Fibroblast of skin of left quadriceps (primary cell): ENCODE measurements at regions not wholly inside any gene's neighbourhood (a gene's known extent, or its start where the extent isn't known, plus 50 kb on each side); places are given as distances from the start of the nearest gene placed in this dataset.

ENCODE experiments used
- DNase-seq, 2 experiments: peaks; one replicate each; pipeline ENCODE4 v3.0.0-alpha.2; 2013; ENCODE audit warnings: low read depth in 2 of 2

- no peak for DNase-seq
Observed at GRCh38 chr6:1515280-1515679, 94.4 kb upstream of the FOXC1 start.

DNA sequence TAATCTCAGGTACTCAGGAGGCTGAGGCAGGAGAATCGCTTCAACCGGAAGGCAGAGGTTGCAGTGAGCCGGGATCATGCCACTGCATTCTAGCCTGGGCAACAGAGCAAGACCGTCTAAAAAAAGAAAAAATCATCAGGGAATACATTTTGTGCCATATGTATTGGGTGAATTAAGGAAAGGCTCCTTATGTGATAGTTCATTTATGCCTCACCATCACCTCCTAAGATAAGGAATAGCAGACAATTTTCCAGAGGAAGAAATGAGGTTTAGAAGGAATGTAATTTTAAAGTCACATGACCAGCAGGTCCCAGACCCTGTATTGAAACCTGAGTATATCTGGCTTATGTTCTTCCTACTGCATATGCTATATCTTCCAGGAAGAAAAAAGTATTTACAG lies 93.9 kb upstream of the FOXC1 start:
- DNase-seq: no peak

GRCh38 chr6:1516742-1517520 lies 92.8 kb upstream of the FOXC1 start:
- no peak for DNase-seq

DNA sequence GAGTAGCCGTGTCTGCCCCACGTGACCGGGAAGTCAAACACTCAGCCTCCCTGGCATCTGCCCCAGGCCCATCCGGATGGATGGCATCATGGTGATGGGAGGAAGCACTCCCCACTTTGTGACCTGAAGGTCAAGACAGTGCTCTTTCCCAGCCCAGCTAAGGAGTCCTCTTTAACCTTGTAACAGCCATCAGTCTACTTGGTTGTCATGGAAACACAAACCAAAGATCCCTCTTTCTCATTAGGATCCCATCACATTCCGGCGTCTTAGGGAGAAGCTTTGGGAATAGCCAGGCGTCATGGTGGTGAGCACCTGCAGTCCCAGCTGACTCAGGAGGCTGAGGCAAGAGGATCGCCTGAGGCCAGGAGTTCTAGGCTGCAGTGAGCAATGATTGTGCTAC lies 90.9 kb upstream of the FOXC1 start:
- no peak for DNase-seq

DNA sequence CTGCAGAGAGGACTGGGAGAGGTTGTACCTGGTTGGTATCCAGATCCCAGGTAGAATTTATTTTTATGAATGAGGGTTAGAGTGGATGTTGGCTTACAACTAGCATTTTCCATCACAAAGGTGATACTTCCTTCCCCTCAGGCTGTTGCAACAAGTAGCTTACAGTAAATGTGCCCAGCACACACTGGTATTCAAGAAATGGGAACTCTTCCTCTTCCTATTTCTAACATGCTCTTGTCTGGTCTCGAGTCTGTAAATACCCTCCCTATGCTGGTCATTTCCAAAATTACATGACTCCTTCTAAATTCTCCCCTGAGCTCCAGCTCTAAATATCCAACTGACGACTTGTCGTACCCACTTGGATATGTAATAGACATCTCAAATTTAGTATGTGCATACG lies 90.1 kb upstream of the FOXC1 start:
- DNase-seq: no peak

DNA sequence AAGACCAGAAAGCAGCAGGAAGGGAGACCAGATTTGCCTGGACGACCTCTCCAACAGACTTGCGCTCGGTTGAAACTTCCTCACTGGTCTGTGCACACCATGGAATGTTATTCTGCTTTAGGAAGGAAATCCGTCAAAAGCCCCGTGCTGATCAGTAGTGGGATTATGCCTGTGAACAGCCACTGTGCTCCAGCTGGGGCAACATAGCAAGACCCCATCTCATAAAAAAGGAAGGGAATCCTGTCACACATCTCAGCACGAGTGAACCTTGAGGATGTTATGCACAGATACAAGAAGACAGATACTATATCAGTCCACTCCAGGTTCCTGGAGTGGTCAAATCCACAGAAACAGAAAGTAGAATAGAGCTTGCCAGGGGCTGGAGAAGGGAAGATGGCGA lies 86.9 kb upstream of the FOXC1 start:
- DNase-seq: no peak

DNA sequence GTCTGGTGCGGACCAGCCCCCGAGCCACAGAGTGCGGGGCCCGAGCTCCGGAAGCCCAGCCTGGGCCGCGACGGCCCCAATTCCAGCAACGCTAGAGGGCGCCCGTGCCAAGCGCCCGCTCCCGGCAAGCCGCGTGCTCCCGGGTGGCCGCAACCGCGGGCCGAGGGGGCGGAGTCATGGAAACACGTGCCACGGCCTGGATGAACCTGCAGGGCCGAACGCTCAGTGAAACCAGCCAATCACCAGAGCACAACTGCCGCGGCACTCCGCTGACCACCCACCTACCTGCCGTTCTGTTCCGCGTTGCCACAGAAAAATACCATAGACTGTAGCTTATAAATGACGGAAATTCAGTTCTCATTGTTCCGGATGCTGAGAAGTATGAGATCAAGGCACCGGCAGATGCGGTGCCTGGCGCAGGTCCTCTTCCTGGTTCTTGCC lies 85.7 kb upstream of the FOXC1 start:
- DNase-seq: peak; percentile 37 to 39

DNA sequence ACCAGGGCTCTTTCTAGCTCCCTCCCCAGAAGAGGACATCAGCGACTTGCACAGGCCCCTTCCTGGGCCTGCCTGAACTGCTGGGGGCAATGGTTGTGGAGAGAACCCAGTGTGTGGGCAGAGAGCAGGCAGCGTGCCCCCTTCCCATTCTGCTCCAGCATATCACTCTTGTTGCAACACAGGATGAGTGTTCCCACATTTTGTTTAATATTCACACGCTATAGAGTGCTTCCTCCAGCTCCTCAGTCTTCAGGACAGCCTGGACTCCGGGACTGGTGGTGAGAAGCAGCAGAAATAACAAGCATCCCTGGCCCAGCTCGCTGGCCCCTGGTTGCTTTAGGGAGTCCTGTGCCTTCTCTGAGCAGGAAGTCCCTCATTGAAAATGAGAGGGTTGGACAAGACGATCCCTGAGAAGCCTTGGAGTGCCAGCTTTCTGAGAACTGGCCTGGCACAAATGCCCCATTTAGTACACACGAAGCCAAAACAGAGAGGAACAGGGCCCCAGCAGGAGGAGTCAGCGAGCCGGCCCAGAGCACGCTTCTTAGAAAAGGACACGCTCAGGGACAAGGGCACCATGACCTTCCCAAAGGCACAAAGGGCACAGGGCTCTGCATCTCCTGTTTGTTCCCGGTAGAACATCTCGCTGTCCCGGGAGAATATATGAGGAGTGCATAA lies 84.2 kb upstream of the FOXC1 start:
- DNase-seq: no peak

- no peak for DNase-seq
Observed at GRCh38 chr6:1526398-1527072, 83.2 kb upstream of the FOXC1 start.

GRCh38 chr6:1527073-1527457 lies 82.7 kb upstream of the FOXC1 start:
- peak; percentile 22 to 32 for DNase-seq

DNA sequence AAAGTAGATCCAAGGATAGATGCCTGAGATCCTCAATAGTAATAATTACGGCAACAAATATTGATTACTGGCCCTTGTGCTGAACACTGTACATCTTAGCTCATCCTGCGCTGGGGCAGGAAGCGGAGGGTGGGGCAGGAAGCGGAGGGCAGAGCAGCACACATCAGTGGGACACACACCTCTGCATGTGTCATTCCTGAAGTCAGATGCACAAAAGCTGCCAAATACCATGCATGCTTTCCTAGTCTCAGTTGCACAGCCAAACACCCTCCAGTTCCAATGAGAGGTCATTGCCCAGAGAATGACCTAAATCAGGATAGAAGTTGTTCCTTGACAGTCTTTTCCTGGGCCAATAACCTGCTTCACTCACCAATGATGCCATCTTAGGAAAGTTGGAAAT lies 74.4 kb upstream of the FOXC1 start:
- DNase-seq: no peak

DNA sequence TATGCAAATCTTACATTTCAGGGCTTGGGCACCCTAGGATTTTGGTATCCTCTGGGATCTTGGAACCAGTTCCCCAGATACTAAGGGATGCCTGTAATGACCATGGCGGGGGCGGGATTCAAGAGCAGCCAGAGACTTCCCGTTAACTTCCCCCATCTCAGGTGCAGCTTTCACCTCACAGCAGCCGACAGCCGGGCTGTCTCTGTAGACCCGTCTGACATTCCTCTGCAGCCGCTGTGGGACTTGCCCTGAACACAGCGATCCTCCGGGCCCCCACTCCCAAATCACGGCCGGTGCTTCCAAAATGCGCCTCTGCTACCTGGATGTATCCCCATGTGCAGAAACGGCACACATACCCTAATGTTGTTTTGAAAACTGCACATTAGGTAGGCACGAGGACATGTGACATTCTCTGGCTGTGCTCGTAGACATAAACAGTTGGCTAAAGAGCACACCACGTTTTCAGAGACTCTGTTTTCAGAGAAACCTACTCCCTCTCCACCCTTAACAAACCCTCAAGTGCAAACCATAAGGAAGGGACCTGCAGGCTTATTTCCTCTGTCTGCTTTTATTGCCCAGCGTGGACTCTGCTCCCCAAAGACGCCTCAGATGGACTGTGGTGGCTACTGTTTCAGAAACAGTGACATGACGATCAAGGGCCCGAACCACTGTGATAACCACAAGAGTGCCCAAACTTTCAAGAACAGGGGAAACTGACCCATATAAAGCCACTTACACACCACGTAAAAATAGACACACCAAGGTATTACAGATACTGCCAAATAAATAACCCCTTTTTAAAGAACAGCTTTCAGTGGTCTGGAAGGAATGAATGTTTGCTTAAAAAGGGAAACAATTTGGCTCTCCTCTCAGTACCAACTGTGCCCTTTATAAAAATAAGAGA lies 72.9 kb upstream of the FOXC1 start:
- no peak for DNase-seq

- no peak for DNase-seq
Observed at GRCh38 chr6:1538369-1538768, 71.3 kb upstream of the FOXC1 start.

GRCh38 chr6:1538810-1539478 lies 70.8 kb upstream of the FOXC1 start:
- no peak for DNase-seq

DNA sequence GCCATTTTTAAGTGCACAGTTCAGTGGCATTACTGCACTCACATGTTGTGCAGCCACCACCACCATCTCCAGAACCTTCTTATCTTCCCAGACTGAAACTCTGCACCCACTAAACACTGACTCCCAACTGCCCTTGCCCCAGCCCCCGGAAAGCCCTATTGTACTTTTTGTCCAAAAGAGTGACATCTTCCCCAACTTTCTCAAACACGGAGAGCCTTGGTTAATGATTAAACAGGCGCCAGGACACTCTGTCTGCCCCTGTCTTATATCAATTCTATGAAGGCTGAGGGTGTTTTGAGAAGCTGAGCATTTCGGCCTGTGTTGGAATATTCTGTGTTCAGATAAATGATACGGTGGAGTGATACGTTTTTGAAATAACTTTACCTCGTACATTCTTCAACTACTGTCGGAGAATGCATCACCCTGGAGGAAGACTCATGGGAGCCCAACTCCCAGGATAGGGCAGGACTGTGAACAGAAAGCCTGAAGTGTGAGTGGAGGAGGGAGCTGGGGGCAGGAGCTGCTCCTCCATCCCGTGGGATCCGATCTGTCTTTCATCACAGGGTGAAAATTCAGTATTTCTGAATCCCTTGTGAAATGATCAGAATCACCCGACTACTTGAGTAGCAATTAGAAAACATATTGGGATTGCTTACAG lies 68.7 kb upstream of the FOXC1 start:
- no peak for DNase-seq

GRCh38 chr6:1542335-1542734 lies 67.4 kb upstream of the FOXC1 start:
- DNase-seq: no peak

- DNase-seq: no peak
Observed at GRCh38 chr6:1542764-1543163, 67.0 kb upstream of the FOXC1 start.

DNA sequence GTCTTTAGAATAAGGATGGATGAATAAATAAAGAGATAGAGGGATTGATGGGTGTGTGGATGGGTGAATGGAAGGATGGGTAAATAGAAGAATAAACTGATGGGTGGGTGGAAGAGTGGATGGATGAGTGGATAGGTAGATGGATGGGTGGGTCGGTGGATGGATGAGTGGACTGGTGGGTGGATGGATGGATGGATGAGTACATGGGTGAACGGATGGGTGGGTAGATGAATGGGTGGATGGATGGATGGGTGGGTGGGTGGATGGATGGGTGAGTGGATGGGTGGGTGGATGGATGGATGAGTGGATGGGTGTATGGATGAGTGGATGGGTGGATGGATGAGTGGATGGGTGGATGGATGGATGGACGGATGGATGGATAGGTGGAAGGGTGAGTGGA lies 65.7 kb upstream of the FOXC1 start:
- DNase-seq: no peak

GRCh38 chr6:1544603-1545002 lies 65.1 kb upstream of the FOXC1 start:
- DNase-seq: no peak

DNA sequence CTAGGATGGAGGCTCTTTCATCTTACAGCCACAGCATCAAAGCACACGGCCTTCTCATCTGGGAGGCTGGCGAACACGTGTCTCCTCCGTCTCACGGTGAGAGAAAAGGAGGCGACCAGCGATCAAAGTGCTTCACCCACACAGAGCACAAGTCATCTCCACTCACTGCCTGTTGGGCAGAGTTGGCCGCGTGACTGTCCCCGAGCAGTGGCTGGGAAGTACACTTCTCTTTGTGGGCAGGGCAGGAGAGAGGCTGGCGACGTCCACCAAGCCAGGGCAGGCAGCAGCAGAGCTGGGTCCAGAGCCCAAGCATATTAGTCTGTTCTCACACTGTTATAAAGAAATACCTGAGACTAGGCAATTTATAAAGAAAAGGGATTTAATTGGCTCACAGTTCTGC lies 64.1 kb upstream of the FOXC1 start:
- DNase-seq: no peak

DNA sequence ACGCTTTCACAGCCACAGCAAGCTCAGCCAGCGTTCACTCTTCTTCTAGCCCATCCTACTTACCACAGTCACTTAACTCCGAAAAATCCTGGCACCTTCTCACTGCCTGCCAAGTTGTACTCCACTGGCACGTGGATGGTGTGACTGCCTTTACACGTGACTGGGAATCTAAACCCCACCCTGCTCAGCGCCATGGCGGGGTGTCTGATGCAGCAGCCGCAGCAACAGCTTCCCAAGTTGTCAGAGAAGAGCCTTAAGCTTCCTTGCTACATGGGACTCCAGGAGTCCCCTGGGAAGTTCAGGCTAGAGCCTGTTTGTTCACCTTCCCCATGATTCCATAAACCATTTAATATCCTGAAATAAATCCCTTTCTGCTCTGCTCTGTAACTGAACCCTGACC lies 61.9 kb upstream of the FOXC1 start:
- no peak for DNase-seq
